GM19239 (cell line): ENCODE measurements at regions not wholly inside any gene's neighbourhood (a gene's known extent, or its start where the extent isn't known, plus 50 kb on each side); places are given as distances from the start of the nearest gene placed in this dataset.

ENCODE experiments used
- DNase-seq: peaks from one replicate; pipeline ENCODE4 v3.0.0; 2011; ENCODE audit warnings: low spot score; ENCODE audit not compliant: insufficient read length
- FAIRE-seq: peaks from 2 replicates; lab custom pipeline; 2011; peaks lifted over from hg19 to GRCh38; lab: Jason Lieb, UNC

DNA sequence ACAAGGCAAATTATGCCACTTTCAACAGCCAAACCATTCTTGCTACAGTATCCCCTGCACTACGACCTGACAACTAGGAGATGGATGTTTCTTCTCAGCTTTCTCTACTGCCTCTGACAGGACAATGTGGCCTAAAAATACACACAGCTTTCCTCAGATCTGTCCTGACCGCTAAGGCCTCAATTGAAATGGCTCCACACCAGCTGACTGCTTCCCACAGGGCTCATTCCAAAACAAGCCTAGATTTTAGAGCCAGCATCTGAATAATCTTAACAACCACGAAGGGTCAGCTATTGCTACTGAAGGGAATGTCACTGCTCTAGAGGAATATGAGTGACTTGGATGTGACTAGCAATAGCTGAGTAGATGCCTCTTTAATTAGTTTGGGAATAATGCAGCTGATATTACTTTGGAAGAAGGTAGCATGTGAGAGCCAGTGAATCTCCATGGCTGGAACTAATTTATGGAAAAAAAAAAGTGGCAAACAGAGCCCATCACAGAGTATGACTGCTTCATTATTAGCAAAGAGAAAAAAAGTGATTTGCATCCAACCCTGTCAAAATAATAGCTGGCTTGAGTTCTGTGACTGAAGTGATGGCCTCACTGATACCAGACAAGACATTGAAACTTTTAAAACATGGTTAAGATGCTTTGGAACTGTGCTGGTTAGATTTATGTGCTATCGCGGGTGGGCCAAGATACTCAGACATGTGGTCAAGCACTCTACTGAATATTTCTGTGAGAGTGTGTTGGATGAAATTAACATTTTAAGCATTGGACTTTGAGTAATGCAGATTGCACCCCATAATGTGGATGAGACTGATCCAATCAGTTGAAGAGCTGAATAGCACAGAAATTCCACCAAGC, 450.2 kb downstream of the NR2F1-AS1 start:
- DNase-seq (no peak), FAIRE-seq (no peak)

DNA sequence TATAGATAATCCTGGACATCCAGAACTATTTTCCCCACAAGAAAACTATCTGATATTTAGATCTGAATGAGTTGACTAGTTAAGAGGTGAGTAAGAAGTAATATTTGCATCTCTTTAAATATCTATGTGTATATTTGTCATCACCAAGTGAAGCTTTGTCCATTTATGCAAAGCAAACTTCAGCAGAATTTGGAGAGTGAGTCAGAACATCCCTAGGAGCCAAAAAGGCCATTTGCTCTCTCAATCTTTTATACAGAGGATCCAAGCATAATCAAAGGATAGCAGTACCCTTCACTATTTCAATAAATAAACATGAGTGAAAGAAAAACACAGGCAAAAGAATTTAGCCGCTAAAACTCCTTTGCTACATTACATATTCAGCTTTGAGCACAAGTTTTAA, 454.4 kb downstream of the NR2F1-AS1 start:
- no peak for DNase-seq
- no peak for FAIRE-seq

DNA sequence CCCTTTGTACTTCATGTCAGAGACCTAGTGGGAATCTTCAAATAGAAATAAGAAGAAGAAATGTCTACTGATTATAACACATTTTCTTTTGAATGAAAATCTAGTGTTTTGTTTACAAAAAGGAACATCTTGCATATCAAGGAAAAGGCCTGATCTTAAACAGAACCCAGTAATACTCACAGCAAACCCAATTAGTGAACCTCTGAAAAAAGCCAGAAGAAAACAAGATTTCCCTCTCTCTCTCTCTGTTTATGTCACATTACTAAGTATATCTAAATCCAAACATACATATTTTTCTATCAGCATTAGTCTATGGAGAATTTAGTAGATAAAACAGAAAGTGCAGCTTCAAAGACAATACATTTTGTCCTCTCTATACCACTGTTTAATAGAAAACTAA, 457.9 kb downstream of the NR2F1-AS1 start:
- FAIRE-seq (no peak), DNase-seq (no peak)

DNA sequence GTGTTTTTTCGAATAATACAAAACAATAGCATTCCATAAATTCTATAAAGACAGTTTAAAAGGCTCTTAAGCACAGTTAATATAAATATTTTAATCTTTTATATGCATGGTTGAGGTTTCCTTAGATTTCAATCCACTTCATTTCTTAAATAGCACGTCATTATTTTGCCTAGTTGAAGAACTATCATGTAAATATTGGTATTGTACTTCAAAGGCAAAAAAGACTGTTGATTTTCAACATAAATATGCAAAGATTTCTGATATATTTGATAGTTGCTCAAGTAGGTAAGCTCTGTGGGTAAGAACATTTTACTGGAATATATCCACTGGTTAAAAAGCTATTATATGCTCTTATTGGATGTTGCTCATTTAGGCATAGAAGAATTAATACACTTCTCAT, 458.6 kb downstream of the NR2F1-AS1 start:
- FAIRE-seq, result no peak
- no peak for DNase-seq

DNA sequence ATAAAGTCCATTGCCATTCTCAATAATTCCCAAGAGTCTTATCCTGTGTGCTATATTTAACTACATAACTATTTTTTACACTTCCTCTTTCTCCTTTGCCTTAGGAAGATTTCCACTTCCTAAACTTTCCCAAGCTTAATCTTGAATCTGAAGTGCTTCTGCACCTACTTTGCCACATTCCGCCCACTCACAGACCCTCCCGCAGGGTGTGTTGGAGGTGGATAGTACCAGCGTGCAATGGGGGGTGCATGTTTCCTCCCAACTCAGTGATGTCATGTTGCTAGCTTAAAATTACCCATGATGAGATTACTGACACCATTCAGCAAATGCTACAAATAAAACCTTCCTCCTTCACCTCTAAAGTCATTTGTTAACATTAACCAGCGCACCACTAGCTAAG, 460.2 kb downstream of the NR2F1-AS1 start:
- no peak for FAIRE-seq

DNA sequence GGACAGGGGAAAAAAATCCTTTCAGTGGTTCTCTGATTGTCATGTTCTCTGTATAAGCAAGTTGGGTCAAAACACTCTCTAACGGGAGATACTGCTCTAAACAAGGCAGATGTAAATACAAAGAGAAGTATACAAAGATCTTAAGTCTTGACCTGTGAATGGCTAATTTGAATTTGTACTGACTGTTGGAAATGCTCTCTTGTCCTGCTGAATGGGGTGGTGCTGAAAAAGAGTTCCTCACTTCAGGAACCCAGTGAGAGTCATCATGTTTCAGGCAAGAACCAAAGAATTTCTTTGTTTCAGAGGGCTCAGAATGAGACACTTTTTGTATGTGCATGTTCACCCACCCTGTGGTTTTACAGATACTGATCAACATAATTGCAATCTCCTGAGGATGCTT, 461.0 kb downstream of the NR2F1-AS1 start:
- DNase-seq (no peak), FAIRE-seq (no peak)

More for the DNA sequence above, 460.2 kb downstream of the NR2F1-AS1 start:
- DNase-seq, result no peak

DNA sequence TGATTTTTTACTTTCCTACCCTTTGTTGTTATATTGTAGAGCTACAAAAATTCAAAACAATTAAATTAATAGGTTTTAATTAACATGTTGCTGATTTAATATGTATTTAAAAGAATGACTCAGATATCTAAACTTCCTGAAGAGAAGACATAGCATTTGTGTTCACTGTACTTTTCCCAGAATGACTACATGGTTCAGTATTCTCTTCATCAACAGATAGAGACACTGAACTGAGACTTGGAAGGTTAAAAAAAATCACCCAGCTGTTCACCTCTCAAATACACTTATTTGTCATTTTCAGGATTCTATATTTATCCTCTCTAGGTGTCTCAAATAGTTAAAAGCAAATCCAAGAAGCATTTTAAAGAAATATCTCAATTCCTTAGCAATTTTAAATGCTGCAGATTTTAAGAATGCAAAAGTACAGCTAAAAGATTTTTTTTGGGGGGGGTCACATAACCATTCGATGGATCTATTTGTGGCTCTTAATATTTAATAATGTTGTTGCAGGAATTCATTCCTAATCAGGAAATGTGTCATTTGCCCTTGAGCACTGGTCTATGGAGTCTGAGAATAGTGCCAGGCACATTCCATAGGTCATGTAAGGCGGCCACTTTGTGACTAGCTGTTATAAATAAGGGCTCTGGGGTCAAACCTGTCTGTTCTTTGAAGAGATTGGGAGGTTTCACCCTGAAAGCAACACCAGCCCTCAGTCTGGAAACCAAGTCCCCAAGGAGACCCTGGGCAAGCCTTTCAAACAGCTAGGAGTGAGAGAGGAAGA, 463.1 kb downstream of the NR2F1-AS1 start:
- FAIRE-seq (no peak), DNase-seq (no peak)

DNA sequence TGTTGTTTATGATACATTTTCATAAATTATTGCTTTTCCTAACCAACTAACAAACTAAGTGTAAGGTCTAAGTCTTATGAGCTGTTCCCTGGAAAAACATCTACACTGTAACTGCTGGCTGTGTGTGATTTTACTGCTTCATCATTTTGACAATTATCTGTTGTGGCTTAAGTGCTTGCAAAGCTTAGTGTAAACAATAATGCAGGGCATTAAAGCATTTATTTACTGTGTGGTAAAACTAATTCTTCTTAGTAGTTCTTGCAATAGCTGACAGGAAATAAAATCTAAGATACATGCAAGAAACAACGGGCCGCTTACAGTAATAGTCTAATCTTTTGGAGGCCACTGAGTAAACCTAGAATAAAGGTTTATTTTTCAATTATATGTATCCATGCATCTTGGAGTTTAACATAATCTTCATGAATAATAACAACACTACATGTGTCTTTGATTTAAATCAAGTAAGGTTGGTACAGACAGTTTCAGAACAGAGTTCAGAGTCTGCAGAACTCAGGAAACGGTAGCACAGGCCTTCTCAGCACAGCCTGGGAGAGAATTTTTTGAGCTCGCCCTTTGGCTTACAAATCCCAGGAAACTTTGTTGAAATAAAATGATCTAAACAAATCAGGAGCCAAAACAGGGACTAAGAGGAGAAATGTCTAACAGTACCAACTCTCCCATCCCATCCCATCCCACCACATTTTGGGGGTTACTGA, 473.1 kb downstream of the NR2F1-AS1 start:
- no peak for FAIRE-seq

DNA sequence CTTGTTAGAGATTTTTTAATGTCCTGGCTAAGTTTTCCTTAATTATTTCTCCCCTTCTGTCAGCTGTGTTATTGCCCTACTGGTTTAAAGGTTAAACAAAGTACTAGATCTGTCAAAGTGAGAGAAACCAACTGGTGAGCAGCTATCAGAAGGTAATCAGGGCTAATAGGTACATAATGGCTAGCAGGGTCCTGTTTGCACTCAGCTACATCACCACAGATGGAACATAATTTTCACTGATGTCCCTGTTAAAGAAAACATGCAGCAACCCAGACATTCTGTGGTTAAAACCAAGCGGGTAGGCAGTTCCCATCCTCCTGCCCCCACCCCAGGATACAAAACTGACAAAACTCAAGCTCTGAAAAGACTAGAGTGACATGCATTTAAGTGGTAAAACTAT, 473.9 kb downstream of the NR2F1-AS1 start:
- DNase-seq, result no peak
- FAIRE-seq, result no peak

More for the DNA sequence above, 473.1 kb downstream of the NR2F1-AS1 start:
- no peak for DNase-seq

DNA sequence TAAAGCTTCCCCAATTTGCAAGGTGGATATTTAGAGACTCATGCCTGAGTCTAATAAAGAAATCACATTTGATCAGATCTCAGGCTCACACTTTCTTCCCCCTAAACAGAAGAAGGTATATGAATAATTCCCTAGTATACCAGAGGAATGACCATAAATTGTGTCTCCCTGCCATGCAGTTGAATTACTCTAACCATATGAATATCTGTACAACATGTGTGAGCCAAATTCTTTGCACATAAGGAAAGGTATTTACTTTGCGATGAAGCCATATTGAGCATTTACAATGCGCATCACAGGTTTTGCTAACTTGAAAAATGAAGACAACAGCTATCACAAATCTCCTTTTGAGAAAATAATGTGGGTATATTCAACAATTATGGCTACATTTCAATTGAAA, 479.4 kb downstream of the NR2F1-AS1 start:
- no peak for DNase-seq
- FAIRE-seq, result no peak

DNA sequence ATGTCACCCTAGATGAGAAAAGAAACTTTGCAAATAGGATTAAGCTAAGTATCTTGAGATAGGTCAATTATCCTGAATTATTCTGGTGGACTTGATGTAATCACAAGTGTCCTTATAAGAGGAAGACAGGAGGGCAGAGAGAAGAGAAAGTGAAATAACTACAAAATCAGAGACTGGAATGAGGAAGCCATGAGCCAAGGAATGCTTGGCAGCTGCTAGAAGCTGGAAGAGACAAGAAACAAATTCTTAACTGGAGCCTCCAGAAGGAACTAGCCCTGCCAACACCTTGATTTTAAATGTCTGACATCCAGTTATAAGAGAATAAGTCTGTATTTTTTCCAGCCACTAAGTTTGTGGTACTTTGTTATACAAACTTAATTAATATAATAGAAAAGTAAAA, 480.0 kb downstream of the NR2F1-AS1 start:
- no peak for FAIRE-seq
- no peak for DNase-seq

DNA sequence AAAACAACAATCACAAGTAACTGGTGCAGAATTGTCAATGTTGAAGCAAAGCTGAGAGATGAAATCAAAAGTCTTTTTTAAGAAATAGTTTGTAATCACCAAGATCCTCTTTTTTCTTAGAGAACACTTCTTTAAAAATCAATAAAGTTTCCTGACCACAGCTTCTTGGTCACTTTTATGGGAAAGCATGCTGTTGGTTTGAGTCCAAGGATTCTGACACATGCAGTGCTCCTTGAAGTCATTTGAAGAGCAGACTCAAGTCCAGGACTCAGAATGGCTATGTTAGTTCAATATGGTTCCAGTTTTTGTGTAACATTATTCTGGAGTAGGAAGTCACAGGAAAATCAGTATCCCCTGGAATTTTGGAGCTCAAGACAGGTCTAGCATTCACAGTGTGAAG, 480.6 kb downstream of the NR2F1-AS1 start:
- no peak for FAIRE-seq
- no peak for DNase-seq

DNA sequence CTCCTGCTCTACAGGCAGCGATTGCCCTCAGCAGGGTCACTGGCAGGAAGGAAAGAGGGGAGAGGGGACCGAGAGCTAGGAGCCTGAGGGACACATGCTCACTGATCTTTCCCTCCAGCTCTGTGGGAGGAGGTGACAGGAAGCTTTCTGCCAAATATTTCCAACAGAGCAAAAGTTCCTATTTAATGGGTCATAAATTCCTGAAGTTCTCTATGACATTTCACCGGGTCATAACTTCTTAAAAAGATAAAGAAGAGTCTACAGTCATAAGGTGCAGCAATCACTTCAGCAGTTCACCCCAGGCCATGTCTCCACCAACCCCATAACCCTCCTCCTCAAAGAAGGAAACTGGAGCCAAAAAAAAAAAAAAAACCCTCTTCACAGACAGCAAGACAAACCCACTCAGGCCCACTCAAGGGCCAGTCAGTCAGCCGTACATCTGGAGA, 481.1 kb downstream of the NR2F1-AS1 start:
- no peak for FAIRE-seq
- DNase-seq, result no peak

DNA sequence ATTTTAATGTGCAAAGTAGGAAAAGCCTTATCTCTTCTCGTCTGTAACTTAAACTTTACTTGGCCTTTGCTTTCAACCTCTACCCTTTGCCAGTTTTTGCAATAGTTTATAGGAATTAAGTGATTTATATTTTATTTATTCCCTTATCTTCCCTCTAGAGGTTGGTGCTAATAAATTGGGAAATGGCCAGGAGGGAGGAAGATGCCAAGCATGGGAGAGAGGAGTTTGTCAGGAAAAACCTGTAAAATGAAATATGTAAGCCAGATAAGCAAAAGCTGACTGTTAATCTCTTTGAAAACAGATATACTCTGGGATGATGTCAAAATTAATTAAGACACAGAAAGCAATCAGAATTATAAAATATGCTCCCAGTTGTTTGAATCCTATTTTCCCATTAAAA, 484.5 kb downstream of the NR2F1-AS1 start:
- FAIRE-seq (no peak), DNase-seq (no peak)

DNA sequence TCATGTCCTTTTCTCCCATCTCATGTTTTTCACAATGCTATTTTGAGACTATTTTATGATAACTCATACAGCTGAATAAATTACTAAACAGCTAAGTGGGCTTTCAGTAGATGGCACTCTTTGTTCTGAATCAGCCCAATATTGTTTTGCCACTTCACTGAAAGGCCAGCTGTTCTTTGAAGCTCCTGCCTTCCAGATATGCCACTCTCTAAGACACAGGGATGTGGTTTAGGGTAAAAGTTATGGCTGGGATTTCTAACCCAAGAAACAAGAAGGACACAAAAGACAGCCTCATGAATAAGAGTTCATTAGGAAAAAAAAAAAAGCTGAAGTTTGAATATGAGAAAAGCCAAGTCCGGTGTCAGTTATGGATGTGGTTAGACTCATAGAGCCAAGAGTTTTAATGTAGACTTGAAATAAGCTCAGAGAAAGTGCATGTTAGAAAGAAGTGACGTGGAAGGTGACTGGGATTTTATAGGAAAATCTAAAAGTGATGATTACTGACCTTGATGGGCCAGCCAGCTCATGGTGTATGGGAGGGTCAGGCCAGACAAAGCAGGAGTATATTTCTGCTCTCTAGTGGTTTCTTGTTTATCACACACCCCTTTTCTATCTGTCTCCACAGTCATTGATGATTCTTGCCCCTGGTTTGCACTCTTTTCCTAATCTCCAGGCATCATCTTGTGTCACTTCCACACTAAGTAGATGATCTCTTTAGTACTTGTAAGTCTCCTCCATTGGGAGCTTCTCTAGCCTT, 488.5 kb downstream of the NR2F1-AS1 start:
- no peak for FAIRE-seq
- DNase-seq, result no peak

DNA sequence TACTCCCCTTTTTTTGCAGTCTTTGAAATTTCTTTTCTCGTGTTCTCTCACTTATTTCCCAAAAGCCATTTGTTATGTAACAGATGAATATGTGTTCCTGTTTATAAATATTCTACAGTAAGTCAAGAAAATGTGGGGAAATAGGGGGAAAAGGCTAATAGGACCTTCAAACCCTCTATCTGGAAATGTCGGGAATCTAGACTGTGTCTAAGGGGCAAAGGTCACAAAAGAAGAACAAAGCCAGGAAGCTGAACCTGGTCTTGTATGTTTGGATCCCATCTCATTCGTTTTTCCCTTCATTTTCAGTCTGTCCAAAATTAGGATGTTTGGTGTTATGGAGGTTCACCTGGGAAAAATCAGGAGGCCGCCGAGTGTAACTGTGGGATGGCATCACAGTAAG, 490.3 kb downstream of the NR2F1-AS1 start:
- FAIRE-seq, result no peak
- DNase-seq, result no peak

DNA sequence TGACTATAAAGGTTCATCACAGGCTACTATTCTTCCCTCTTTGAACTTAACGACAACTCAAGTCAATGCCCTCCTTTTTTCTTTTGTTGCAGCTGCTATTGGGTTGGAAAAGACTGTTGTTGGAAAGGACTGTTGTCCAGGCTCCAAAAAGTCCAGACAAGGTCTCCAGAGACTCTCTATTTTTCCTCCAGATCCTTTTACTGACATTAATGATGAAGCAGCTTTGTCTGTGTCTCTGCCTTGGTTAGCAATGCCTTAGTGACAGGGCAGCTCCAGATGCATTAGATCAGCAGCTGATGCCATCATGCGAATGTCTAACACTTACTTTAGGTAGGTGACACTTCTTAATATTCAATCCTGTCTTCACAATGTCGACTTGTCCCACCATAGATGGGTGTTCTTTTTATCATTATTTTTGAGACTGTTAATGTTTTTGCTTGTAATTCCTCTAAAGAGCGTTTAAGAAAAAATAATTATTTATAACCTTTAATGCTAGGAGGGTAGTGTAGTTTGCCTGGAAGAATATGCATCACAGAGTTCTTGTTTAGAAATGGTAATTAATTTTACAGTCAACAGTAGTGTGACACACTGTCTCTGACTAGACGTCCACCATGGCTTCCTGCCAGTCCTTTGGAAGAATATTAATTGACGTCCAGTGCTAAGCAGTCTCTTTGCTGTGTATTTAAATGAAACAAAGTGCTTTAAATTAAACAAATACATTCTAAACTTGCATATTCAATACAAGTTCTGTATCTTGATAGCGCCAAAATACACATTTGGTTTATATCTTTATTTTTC, 492.2 kb downstream of the NR2F1-AS1 start:
- DNase-seq (no peak), FAIRE-seq (no peak)

DNA sequence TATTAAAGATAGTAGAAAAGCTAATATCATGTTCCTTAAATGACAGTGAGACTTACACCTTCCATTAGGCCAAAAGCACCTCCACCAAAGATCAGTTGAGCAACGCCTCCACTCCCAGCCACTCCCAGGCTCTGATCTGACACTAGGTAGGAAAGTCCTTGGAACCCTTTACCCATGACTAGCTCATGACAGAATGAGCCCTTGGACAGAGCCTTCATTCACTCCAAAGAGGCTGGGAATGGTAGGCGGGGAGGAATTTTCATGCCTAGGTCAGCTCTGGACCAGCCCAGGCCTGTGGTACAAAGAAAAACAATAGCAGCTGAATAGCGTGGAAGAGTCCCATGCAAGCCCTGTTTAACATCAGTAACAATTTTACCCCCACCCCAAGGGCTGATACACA, 493.7 kb downstream of the NR2F1-AS1 start:
- no peak for DNase-seq
- FAIRE-seq, result no peak

DNA sequence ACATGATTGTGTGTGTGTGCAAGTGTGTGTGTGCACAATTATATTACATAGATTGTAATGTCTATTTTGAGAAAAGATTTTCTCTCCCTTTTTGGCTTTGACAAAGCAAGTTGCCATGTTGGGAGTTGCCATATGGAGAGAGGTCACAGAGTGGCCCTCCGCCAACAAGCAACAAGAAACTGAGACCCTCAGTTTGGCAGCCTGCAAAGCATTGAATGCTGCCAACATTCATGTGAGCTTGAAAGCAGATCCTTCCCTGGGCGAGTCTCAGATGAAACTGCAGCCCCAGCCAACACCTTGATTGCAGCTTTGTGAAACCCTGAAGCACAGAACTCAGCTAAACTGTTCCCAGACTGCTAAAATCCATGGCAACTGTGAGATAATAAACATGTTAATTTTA, 498.0 kb downstream of the NR2F1-AS1 start:
- no peak for DNase-seq
- FAIRE-seq, result no peak
